Lower lobe of right lung (tissue), 2 donors: ENCODE measurements at regions not wholly inside any gene's neighbourhood (a gene's known extent, or its start where the extent isn't known, plus 50 kb on each side); places are given as distances from the start of the nearest gene placed in this dataset.

ENCODE experiments used
- ATAC-seq, 2 donors: fragments of 200-7000 bp; cut with Tn5 transposase; one replicate each; pipeline ENCODE4 v1.9.1; 2020 to 2022; ENCODE audit warnings: mild to moderate bottlenecking in 2 of 2, moderate library complexity in 2 of 2
- DNase-seq: peaks from one replicate; pipeline ENCODE4 v3.0.0-alpha.2; 2020
- H3K27ac ChIP-seq: fragments of 200-600 bp; one replicate; pipeline ENCODE4 v1.8.0; 2022
- H3K27me3 ChIP-seq: fragments of 200-600 bp; one replicate; pipeline ENCODE4 v1.8.0; 2022; ENCODE audit warnings: low read depth
- H3K36me3 ChIP-seq: fragments of 200-600 bp; one replicate; pipeline ENCODE4 v1.8.0; 2022; ENCODE audit warnings: mild to moderate bottlenecking
- H3K4me1 ChIP-seq: fragments of 200-600 bp; one replicate; pipeline ENCODE4 v1.8.0; 2022
- H3K4me3 ChIP-seq: fragments of 200-600 bp; one replicate; pipeline ENCODE4 v1.8.0; 2022; ENCODE audit warnings: mild to moderate bottlenecking
- H3K9me3 ChIP-seq: fragments of 200-600 bp; one replicate; pipeline ENCODE4 v1.8.0; 2022
- CTCF ChIP-seq: fragments of 200-600 bp; IDR thresholded peaks from one replicate; pipeline ENCODE4 v1.8.0; 2022; ENCODE audit warnings: antibody characterized with exemption, mild to moderate bottlenecking
- intact Hi-C: fragments of 100-400 bp; cut with DNase I; formaldehyde crosslinking; loops from one replicate; pipeline ENCODE4 v1.11.0; 2022
- donor health status: DM: no; HTN: yes; CAD: no; lungs with severe emphysema.

GRCh38 chr5:159827861-159828260, 88.4 kb upstream of the ADRA1B start:
- Histone ChIP-seq H3K36me3 (no peaks in the 10 kb centered on the region), H3K4me3 (no peak overlapping the region), H3K4me1 (peaks cover 18% of the 10 kb centered on the region), H3K9me3 (no peaks in the 10 kb centered on the region), H3K27me3 (no peaks in the 10 kb centered on the region), H3K27ac (no peak overlapping the region)
- no peak for TF ChIP-seq CTCF
- ATAC-seq: no peak
- DNase-seq: no peak
- intact Hi-C loops: no loop called here

- Histone ChIP-seq H3K27me3 (no peaks in the 10 kb centered on the region), H3K36me3 (no peaks in the 10 kb centered on the region), H3K4me3 (no peak overlapping the region), H3K4me1 (no peaks in the 10 kb centered on the region), H3K9me3 (no peaks in the 10 kb centered on the region), H3K27ac (no peak overlapping the region)
- no peak for TF ChIP-seq CTCF
- DNase-seq: no peak
- intact Hi-C loops: no loop called here
- no peak for ATAC-seq
Measured at GRCh38 chr5:159832073-159832472, 84.2 kb upstream of the ADRA1B start.

GRCh38 chr5:159833088-159833487, 83.2 kb upstream of the ADRA1B start:
- Histone ChIP-seq H3K27ac (no peak overlapping the region), H3K4me3 (no peak overlapping the region), H3K27me3 (no peaks in the 10 kb centered on the region), H3K36me3 (no peaks in the 10 kb centered on the region), H3K4me1 (no peaks in the 10 kb centered on the region), H3K9me3 (no peaks in the 10 kb centered on the region)
- DNase-seq (no peak), ATAC-seq (no peak)
- no peak for TF ChIP-seq CTCF
- intact Hi-C loops: no loop called here

- intact Hi-C loops: no loop called here
- Histone ChIP-seq H3K27ac (no peak overlapping the region), H3K9me3 (no peaks in the 10 kb centered on the region), H3K36me3 (no peaks in the 10 kb centered on the region), H3K4me3 (no peak overlapping the region), H3K27me3 (no peaks in the 10 kb centered on the region), H3K4me1 (no peaks in the 10 kb centered on the region)
- ATAC-seq (no peak), DNase-seq (no peak)
- TF ChIP-seq CTCF: no peak
Measured at GRCh38 chr5:159833846-159834245, 82.4 kb upstream of the ADRA1B start.

- no peak overlapping the region for H3K27ac ChIP-seq
- H3K27me3 ChIP-seq: no peaks in the 10 kb centered on the region
- H3K4me3 ChIP-seq: no peak overlapping the region
- DNase-seq (no peak), ATAC-seq (no peak)
- no peak for TF ChIP-seq CTCF
- H3K4me1 ChIP-seq: no peaks in the 10 kb centered on the region
- intact Hi-C loops: no loop called here
- no peaks in the 10 kb centered on the region for H3K9me3 ChIP-seq
- H3K36me3 ChIP-seq: no peaks in the 10 kb centered on the region
Measured at GRCh38 chr5:159835548-159835947, 80.7 kb upstream of the ADRA1B start.

- no peaks in the 10 kb centered on the region for H3K9me3 ChIP-seq
- H3K27ac ChIP-seq: no peak overlapping the region
- TF ChIP-seq CTCF: no peak
- no peaks in the 10 kb centered on the region for H3K4me1 ChIP-seq
- ATAC-seq (no peak), DNase-seq (no peak)
- no peaks in the 10 kb centered on the region for H3K27me3 ChIP-seq
- no peaks in the 10 kb centered on the region for H3K36me3 ChIP-seq
- H3K4me3 ChIP-seq: no peak overlapping the region
- intact Hi-C loops: no loop called here
Measured at GRCh38 chr5:159836691-159837090, 79.6 kb upstream of the ADRA1B start.
